ENCODE measurements at regions not wholly inside any gene's neighbourhood (a gene's known extent, or its start where the extent isn't known, plus 50 kb on each side); places are given as distances from the start of the nearest gene placed in this dataset.
"Not testable (repeated sequence)": the region's sequence is repeated elsewhere in the genome, so short reads cannot be mapped to it uniquely, and the experiment has no call there.

DNA sequence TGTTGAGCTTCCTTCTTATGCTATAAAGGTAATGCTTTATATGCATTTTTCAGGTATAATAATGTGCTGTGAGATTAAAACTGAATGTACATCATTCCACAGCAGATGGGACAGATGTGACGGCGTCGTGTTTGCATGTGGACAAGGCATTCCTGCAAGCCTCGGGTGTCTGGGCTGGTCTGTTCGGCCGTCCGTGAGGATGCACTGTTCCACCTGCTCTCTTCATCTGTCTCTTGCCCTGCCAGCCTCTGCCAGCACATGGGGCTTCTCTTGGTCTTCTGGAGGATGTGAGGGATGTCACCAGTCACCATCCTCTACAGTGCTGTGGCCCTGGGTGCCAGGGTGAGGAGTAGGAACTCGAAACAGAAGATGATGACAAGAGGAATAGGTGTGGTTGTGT, 223.2 kb downstream of the ERMARD start:
- FAIRE-seq: no peak

DNA sequence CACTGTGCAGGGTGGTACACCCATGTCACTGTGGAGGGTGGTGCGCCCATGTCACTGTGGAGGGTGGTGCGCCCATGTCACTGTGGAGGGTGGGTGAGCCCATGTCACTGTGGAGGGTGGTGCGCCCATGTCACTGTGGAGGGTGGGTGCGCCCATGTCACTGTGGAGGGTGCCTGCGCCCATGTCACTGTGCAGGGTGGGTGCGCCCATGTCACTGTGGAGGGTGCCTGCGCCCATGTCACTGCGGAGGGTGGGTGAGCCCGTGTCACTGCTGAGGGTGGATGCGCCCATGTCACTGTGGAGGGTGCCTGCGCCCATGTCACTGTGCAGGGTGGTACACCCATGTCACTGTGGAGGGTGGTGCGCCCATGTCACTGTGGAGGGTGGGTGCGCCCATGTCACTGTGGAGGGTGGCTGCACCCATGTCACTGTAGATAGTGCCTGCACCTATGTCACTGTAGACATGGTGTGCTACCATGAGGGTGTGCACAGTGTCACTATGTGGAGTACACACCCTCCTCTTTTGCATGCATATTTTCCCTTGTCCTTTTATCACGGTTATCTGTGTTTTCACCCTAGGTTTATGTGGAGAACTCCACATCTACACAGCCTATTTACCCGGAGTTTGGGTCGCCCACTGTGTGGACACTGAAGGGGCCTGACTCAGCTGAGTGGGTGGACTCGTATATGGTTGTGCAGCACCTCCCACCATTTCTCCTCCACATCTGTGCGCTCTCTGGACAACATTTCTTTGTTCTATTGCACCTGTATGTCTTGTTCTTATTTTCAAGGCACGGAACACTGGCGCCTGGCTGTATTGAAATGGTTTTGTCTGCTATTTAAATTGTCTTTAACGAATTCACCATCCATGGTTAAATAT, 222.4 kb downstream of the ERMARD start:
- not testable (repeated sequence) for FAIRE-seq

DNA sequence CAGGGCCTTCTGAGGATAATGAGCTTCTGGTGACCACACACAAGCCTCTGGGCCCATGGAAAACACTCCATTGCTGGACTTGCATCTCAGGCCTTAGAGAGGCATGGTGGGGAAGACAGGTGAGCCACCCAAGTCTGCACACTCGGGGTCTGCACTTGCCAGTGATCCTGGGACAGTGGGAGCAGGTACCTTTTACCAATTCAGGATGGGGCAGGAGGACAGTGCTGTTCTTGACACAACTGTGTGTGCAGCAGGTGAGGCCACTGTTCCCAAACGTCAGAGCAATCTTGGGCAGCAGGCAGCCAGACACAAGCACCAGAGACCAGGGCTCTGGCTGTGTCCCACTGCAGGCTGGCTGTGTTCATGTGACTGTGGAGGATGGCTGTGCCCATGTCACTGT, 221.3 kb downstream of the ERMARD start:
- no peak for FAIRE-seq

DNA sequence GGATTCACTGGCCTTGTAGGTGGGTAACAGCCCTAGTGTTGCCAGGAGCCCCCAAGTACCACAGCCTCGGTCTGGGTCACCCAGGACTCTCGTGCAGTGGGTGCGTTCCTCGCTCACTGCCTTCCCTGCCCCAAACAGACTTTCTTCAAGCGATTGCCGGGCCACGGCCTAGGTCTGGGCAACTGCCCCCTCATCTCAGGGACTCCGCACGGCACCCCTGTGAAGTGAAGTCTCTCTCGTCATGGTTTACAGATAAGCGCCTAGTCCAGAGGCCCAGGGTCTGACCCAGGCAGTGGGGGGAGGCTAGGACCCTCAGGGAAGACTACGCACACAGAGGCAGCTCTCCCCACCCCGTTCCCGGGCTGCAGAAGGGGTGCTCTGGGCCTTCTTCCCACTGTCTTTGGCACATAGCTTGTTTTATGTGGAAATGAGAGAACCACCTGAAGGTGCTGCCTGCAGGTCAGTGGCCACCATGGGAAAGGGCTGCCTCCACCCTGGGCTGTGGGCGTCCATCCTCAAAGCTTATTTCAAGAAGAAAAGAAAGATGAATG, 220.8 kb downstream of the ERMARD start:
- FAIRE-seq: no peak

DNA sequence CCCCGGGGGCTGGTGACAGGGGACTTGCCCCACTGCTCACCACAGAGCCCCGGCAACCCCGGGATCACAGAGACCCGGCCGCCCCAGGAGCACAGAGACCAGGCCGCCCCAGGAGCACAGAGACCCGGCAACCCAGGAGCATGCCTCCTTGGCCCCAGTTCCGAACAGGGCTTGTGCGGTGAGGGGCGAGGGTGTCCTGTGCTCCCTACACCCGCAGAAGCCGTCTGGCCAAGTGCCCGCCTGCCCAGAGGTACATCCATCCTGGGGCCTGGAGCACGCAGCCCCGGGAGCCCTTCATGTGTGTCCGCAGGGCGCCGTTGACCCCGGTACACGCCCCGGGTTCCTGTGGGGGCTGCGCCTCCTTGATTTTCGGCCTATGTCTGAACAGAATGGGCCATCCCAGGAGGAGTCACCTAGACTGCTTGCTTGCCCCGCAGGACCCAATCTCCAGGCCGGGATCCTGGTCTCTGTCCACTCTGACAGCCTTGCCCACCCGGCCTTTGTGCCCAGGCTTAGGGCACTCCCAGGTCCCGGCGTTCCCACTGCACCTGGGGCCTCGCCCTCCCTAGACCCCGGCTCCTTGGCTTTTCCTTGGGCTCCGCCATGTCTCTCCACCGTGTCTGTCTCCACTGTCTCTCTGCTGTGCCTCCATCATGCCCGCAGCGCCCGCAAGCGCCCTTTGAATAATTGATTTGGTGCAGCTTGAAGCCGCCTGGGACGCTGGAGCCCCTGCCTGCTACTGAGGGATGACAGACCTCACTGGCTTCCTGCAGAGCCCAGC, 219.8 kb downstream of the ERMARD start:
- FAIRE-seq: no peak

DNA sequence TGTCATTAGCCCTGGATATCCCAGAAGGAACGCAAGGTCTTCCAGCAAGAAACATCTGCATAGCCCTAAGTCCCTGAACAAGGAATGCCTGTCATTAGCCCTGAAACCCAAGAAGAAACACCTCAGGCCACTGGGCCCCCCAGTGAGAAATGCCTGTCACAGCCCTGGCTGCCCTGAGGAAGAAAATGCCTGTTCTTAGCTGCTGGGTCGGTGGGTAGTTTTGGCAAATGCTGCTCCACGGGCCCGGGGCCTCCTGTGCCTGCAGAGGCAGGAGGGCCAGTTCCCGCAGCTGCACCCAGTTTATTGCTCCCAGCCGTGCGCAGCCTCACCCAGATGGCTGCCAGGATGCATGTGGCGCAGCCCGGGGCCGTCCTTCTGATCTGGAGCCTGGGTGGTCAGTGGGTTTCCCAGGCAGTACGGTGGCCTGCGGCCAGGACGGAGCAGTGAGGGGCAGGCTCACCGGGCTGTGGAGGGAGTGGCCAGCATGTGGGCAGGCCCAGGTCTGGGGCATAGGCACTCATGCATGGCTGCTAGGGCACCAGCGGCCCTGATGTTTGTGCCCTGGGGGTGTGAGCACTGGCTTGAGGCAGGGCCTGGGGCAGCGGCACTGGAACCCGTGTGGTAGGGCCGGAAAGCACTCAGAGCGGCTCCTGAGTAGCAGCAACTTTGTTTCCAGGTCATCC, 219.0 kb downstream of the ERMARD start:
- no peak for FAIRE-seq

DNA sequence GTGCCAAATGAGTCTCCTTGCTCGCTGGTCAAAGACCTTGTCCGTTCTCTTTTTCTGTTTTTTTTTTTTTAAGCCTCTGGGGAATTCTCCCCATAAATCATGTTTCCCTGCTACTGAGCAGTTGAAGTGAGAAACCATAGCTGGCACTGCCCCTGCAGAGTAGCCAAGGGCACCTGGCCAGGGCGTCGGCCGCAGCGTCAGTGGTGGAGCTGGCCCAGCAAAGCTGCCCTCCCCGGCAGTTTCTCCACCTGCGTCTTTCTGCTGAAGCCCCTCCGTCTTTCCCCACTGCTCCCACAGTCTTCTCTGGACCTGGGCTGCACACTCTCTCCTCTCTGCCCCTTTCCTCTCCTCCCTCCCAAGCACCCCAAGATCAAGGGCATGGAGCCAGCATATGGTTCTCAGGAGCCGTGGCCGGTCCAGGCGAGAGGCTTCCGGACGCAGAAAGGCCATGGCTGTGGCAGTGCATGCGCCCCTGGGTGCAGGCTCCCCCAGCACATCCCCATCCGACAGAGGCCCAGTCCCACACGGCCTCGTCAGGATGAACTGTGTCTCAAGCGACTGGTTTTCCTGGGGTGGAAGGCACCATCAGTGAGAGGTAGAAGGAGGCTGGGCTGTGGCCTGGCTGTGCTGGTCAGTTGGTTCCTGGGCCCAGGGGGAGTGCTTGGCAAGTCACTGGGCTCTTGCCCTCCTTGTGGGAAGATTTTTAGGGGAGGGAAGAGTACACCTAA, 218.1 kb downstream of the ERMARD start:
- no peak for FAIRE-seq

DNA sequence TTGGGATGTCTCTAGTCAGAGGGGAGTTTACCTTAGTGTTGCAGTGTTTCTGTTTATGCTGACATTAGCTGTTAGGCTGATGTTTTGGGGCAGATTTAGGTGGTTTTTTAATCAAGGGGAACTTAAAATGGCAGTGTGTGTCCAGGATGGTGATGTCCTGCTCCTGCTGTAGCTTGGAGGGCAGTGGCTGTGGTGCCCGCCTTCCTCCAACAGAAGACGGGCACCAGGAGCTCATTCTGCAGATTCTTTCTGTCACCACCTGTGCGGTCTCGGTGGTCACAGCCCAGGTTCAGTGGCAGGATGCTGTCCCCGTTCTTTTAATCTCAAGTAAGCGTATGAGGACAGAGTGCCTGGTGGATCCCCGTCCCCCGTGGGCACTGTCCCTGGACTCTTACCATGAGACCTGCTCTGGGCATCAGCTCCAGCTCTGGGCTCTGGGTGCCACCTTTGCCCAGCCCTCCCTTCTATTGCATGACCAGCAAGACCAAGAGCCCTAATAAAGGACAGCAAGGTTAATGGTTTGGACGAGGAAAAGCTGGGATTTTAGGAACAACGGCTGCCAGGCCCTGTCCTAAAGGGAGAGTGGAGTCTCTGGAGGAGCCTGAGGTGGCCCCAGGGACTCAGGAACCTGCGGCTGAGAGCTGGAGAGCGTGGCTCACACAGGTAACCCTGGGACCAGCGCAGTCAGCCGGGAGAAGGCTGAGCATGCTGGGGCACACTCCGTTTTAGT, 217.3 kb downstream of the ERMARD start:
- FAIRE-seq: no peak

DNA sequence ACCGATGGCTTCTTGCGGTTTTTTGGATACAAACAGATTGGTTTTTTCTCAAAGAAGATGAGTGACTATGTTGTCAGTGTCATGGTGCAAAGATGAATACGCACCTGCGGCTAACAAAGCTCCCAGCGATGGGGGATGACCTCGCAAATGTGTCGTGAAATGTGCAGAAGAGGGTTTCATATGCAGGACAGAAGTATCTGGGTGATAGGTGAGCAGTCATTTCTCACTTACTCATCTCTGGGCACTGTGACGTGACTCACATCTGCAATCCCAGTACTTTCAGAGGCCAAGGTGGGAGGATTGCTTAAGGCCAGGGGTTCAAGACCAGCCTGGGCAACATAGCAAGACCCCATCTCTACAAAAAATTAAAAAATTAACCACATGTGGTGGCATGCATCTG, 216.3 kb downstream of the ERMARD start:
- no peak for FAIRE-seq

DNA sequence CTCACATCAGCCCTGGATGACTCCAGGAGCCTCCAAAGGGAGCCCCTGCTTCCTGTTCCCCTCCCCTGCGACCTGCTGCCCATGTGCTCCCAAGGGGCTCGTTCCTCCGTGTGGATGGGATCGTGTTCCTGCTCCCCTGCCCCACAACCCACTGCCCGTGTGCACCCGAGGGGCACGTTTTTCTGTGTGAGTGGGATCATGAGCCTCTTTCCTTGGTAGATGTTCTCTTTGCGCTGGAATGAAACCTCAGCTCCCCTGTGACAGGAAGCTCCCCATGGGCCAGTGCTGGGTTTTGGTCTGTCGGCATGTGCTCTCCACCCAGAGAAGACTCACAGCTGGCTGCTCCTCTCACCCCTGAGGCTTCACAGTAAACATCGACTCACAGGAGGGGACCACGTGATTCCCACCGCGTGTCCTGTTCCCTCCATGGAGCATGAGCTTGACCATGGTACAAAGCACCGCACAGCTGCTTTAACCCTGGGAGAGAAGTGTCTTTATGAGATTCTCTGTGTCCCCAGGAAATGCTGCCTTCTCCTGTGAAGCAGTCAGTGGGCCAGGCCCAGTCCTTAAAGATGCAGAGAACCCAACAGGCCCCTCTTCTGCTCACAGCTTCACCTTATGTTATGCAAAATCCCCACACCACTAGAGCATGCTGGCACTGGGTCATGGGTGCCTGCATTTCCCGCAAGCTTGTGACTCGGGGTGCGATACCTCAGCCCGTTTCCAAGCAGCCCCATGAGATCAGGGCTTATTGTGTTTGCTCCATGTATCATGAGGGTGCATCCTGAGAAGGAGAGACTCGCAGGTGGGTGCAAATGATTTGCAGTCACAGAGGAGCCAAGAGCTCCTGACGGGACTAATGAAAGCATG, 215.1 kb downstream of the ERMARD start:
- FAIRE-seq: no peak

DNA sequence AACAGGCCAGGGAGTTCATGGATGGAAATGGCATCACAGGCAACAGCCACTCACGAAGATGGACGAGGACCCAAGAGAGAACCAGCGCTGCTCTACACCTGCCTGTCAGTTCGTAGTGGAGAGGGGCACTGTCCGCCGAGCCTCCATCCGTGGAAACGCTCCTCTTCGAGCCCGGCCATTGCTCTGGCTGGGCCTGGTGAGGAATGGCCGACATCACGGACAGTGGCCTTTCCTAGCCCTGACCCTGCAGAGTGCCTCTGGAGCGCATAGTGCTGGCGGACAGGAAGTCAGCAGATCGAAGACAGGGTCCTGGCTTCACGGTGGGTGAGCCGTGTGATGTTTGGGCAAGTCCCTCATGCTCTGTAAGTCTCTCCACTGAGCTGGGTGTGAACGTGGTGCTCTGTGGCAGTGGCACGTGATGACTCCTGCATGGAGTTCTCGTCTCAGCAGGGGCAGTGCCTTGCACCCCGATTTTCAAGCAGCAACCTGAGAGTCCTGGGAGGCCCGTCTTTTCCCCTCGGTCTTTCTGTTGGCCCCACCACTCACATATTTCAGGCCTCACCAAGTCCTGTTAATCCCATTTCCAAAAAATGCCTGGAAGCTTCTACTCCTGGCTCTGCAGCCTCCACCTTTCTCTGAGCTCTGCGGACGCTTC, 214.4 kb downstream of the ERMARD start:
- FAIRE-seq: no peak

DNA sequence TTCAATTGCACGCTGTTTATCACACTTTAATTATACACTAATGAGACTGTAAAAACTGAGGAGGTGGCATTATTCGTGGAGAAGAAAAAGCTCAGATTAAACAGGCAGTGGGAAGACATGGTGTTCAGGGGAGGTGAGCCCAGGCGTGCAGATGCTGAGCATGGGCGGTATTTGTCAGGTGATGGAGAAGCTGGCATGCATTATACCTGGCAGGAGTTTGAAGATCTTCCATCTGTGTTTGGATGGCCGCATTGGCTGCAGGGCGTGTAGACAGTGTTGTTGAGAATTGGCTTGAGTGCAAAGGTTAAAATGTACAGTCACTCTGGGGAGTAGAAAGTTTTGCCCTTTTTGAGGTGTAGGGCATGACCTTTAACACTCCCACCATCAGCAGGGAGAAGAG, 213.8 kb downstream of the ERMARD start:
- no peak for FAIRE-seq

DNA sequence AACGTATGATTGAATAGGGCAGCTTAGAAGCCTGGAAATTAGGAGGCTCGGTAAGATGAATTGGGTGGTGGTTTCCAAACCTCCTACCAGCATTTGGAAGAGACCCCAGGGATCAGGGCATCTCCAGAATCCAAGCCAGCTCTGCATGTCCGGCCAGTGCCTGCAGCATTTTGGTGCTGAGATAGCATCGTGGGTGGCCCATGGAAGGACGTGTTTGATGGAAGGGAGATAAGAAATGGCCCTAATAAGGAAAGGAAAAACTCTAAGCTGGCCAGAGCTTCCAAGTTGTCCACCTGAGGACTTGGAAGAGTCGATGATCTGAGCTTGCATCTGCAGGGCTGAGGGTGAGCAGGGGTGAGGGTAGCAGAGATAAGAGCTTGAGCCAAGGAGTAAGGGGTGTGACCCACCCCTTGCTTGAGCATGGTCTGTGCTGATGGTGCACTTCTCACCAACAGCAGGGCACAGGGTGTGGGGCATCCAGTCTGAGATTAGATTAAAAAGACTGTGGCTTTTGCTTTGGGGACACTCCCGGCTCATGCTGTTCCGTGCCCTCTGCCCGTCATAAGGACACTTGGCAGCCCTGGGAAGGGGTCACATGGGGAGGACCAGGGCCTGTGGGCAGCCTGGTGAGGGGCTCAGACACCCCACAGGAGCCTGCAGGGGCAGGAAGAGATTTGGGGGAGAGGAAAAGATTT, 213.2 kb downstream of the ERMARD start:
- no peak for FAIRE-seq

DNA sequence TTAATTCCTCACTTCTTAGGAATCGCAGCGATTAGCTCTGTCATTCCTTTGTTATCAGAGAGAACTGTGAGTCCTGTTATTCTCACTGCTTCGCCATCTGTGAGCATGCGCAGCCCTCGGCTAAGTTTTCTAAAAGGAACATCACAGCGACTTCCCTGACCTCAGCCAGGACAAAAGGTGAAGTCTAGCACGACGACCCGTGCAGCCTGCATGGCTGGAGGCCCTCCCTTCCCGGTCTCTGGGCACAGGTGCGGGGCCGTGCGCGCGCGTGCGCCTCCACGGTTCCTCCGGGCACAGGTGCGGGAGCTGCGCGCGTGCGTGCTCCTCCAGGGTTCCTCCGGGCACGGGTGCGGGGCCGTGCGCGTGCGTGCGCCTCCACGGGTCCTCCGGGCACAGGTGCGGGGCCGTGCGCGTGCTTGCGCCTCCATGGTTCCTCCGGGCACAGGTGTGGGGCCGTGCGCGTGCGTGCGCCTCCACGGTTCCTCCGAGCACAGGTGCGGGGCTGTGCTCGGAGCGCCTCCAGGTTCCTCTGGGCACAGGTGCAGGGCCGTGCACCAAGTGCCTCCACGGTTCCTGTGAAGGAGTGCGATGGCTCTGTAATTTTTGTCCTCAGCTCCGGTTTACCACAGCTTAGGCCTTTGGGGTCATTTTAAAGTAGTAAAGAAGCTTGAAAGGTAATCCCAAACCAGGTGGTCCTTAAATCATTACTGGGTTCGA, 212.3 kb downstream of the ERMARD start:
- FAIRE-seq: no peak

DNA sequence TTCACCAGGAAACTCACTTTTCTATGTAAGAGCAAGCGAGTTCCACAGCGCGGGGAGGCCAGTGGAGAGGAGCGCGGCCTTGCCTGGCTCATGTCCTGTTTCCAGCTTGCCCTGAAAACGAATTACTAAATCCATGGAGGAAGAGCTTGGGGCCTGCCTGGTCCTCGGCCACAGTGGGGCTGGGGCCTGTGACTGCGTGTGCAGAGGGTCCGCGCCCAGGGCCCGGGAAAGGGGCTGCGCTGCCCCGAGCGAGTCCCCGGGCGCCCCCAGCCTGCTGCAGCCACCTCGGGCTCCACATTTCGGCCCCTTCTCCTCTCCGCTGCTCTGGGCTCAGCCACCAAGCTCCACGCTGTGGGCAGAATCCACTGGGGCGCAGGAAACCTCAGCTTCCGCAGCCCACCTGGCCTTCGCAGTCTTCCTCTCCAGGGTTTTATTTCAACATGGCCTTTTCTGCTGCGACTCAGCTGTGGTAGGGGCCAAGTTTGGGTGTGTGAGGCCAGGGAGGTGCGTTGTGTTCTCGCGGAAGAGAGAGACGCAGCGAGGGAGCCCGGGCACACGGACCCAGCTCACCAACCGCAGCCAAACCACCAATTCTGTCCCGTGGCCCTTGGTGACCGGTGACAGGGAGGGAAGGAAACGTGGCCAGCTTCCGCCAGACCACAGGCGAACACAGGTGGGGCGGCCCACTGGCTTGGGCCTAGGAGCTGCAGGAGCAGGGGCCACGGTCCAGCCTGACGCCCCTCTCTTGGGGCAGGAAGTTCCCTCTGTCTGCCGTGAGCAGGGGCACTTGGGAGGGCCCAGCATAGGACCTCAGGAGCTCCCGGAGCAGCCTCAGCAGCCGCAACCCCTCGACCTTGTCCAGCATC, 211.4 kb downstream of the ERMARD start:
- no peak for FAIRE-seq

DNA sequence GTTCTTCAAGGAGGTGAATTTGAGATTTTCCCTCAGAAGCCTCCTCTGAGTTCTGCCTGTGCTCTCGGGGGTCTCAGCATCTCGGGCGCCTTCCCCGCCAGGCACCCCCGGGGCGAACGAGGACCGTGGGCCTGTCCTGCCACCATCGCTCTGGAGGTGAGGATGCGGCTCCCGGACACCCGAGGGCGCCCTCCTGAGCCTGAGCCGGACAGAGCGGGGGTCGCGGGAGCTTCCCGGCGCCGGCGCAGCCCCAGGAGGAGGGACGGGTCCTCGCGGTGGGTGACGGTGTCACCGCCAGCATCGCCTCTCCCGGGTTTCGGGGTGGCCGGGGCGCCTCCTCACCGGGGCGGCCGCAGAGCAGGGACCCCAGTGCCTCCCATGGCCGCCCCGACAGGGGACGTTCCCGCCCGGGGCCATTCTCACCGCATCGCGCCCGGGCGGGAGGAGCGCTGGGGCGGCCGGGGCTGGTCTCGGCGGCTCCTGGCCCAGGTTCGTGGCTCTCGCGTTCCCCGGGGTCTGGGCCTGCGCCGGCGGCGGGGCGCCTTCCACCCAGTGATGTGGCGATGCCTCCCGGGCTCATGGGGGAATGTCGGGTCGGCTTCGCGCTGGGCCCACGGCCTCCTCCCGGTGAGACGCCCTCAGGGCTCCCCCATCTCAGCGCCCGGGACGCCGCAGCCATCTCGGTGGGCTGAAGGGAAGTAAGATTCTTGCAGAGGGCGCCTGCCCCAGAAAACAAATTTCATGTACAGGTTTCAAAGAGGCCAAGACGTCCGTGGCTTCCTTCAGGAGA, 210.5 kb downstream of the ERMARD start:
- no peak for FAIRE-seq

Measured in colon (tissue), 2 donors.